ENCODE measurements at regions not wholly inside any gene's neighbourhood (a gene's known extent, or its start where the extent isn't known, plus 50 kb on each side); places are given as distances from the start of the nearest gene placed in this dataset.

DNA sequence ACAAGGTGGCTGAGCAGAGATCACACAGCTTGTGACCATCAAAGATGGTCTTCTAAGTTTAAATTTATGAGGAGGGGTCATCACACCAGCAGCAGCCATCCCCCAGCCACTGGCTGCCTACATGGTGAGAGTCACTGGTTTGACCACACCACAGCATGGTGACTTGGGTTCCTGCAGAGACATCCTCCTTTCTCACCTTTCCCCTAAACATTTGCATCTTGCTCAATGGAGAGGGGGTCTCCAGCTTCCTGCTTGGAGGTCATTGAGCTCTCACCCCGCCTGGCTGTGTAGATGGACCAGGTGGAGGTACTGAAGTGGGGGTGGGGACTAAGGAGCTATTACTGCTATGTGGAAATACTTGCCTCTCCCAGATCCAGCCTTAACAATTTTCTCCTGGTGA is 247.6 kb upstream of the ARGLU1 start:
- no peak for TF ChIP-seq POLR2A (IDR thresholded peaks at IDR 0.05)
- TF ChIP-seq CTCF (IDR thresholded peaks at IDR 0.05) = no peak
